ENCODE measurements at regions not wholly inside any gene's neighbourhood (a gene's known extent, or its start where the extent isn't known, plus 50 kb on each side); places are given as distances from the start of the nearest gene placed in this dataset.

GRCh38 chr21:28833182-28833581 lies 159.5 kb downstream of the LTN1 start:
- no peak for FAIRE-seq

GRCh38 chr21:28832715-28833061 lies 160.0 kb downstream of the LTN1 start:
- H3K4me3 ChIP-seq (ENCODE audit: low read depth in 1 of 3, low read length in 3 of 3) = no peak overlapping the region
- no peaks in the 10 kb centered on the region for H3K9me3 ChIP-seq (ENCODE audit: control insufficient read depth in 2 of 2, insufficient read depth in 1 of 2, low read depth in 1 of 2, low read length in 1 of 2)
- FAIRE-seq (no peak), DNase-seq (no peak)
- peak overlapping the region in 2 of 3 donors; percentile 28 to 32 for H3K27ac ChIP-seq (ENCODE audit: low read depth in 1 of 3, low read length in 2 of 3)
- no peaks in the 10 kb centered on the region for H3K27me3 ChIP-seq (ENCODE audit: control insufficient read depth in 3 of 3, insufficient read depth in 3 of 3, low read length in 3 of 3)
- H3K36me3 ChIP-seq (ENCODE audit: control insufficient read depth in 3 of 3, insufficient read depth in 2 of 3, low read depth in 1 of 3, low read length in 3 of 3) = no peaks in the 10 kb centered on the region
- peaks cover 0 to 3% (median 0%) of the 10 kb centered on the region in 3 donors for H3K4me1 ChIP-seq (ENCODE audit: control insufficient read depth in 3 of 3, insufficient read depth in 2 of 3, low read depth in 1 of 3, low read length in 2 of 3)
- WGBS, 3 donors = 91 to 93% (median 92%) methylated on average over 3 of the region's 3 CpGs

More at GRCh38 chr21:28833182-28833581, 159.5 kb downstream of the LTN1 start:
- Histone ChIP-seq H3K4me3 (ENCODE audit: low read depth in 1 of 3, low read length in 3 of 3) (no peak overlapping the region), H3K36me3 (ENCODE audit: control insufficient read depth in 3 of 3, insufficient read depth in 2 of 3, low read depth in 1 of 3, low read length in 3 of 3) (no peaks in the 10 kb centered on the region), H3K27ac (ENCODE audit: low read depth in 1 of 3, low read length in 2 of 3) (no peak overlapping the region), H3K9me3 (ENCODE audit: control insufficient read depth in 2 of 2, insufficient read depth in 1 of 2, low read depth in 1 of 2, low read length in 1 of 2) (no peaks in the 10 kb centered on the region), H3K27me3 (ENCODE audit: control insufficient read depth in 3 of 3, insufficient read depth in 3 of 3, low read length in 3 of 3) (no peaks in the 10 kb centered on the region), H3K4me1 (ENCODE audit: control insufficient read depth in 3 of 3, insufficient read depth in 2 of 3, low read depth in 1 of 3, low read length in 2 of 3) (peaks cover 0 to 3% (median 0%) of the 10 kb centered on the region in 3 donors)
- 35 to 81% (median 44%) methylated on average over 1 of the region's 1 CpG for WGBS, 3 donors
- DNase-seq = peak in 1 of 2 donors; percentile 10

- Histone ChIP-seq H3K9me3 (ENCODE audit: control insufficient read depth in 2 of 2, insufficient read depth in 1 of 2, low read depth in 1 of 2, low read length in 1 of 2) (no peaks in the 10 kb centered on the region), H3K27ac (ENCODE audit: low read depth in 1 of 3, low read length in 2 of 3) (peak overlapping the region in 2 of 3 donors; percentile 28 to 32), H3K4me3 (ENCODE audit: low read depth in 1 of 3, low read length in 3 of 3) (no peak overlapping the region), H3K36me3 (ENCODE audit: control insufficient read depth in 3 of 3, insufficient read depth in 2 of 3, low read depth in 1 of 3, low read length in 3 of 3) (no peaks in the 10 kb centered on the region), H3K4me1 (ENCODE audit: control insufficient read depth in 3 of 3, insufficient read depth in 2 of 3, low read depth in 1 of 3, low read length in 2 of 3) (peaks cover 0 to 3% (median 0%) of the 10 kb centered on the region in 3 donors), H3K27me3 (ENCODE audit: control insufficient read depth in 3 of 3, insufficient read depth in 3 of 3, low read length in 3 of 3) (no peaks in the 10 kb centered on the region)
- DNase-seq (peak; percentile 10 to 52), FAIRE-seq (no peak)
- WGBS, 3 donors = 67 to 81% (median 81%) methylated on average over 1 of the region's 1 CpG
These were observed 160.5 kb downstream of the LTN1 start for GRCh38 chr21:28832013-28832714.

GRCh38 chr21:28828981-28829380 lies 163.7 kb downstream of the LTN1 start:
- Histone ChIP-seq H3K4me1 (ENCODE audit: control insufficient read depth in 3 of 3, insufficient read depth in 2 of 3, low read depth in 1 of 3, low read length in 2 of 3) (peaks cover under 1 to 3% (median 1%) of the 10 kb centered on the region in 3 donors), H3K27ac (ENCODE audit: low read depth in 1 of 3, low read length in 2 of 3) (no peak overlapping the region), H3K9me3 (ENCODE audit: control insufficient read depth in 2 of 2, insufficient read depth in 1 of 2, low read depth in 1 of 2, low read length in 1 of 2) (no peaks in the 10 kb centered on the region), H3K27me3 (ENCODE audit: control insufficient read depth in 3 of 3, insufficient read depth in 3 of 3, low read length in 3 of 3) (no peaks in the 10 kb centered on the region), H3K36me3 (ENCODE audit: control insufficient read depth in 3 of 3, insufficient read depth in 2 of 3, low read depth in 1 of 3, low read length in 3 of 3) (no peaks in the 10 kb centered on the region), H3K4me3 (ENCODE audit: low read depth in 1 of 3, low read length in 3 of 3) (no peak overlapping the region)
- FAIRE-seq (no peak), DNase-seq (peak in 1 of 2 donors; percentile 11)
- WGBS, 3 donors = 61 to 86% (median 86%) methylated on average over 1 of the region's 1 CpG

GRCh38 chr21:28828021-28828420 lies 164.7 kb downstream of the LTN1 start:
- 85 to 91% (median 86%) methylated on average over 3 of the region's 3 CpGs for WGBS, 3 donors
- no peak overlapping the region for H3K27ac ChIP-seq (ENCODE audit: low read depth in 1 of 3, low read length in 2 of 3)
- H3K36me3 ChIP-seq (ENCODE audit: control insufficient read depth in 3 of 3, insufficient read depth in 2 of 3, low read depth in 1 of 3, low read length in 3 of 3) = no peaks in the 10 kb centered on the region
- H3K4me1 ChIP-seq (ENCODE audit: control insufficient read depth in 3 of 3, insufficient read depth in 2 of 3, low read depth in 1 of 3, low read length in 2 of 3) = peaks cover 2 to 10% (median 6%) of the 10 kb centered on the region in 3 donors
- H3K9me3 ChIP-seq (ENCODE audit: control insufficient read depth in 2 of 2, insufficient read depth in 1 of 2, low read depth in 1 of 2, low read length in 1 of 2) = no peaks in the 10 kb centered on the region
- FAIRE-seq (no peak), DNase-seq (no peak)
- no peak overlapping the region for H3K4me3 ChIP-seq (ENCODE audit: low read depth in 1 of 3, low read length in 3 of 3)
- no peaks in the 10 kb centered on the region for H3K27me3 ChIP-seq (ENCODE audit: control insufficient read depth in 3 of 3, insufficient read depth in 3 of 3, low read length in 3 of 3)

- DNase-seq (no peak), FAIRE-seq (no peak)
- no peaks in the 10 kb centered on the region for H3K36me3 ChIP-seq (ENCODE audit: control insufficient read depth in 3 of 3, insufficient read depth in 2 of 3, low read depth in 1 of 3, low read length in 3 of 3)
- peaks cover 2 to 15% (median 6%) of the 10 kb centered on the region in 3 donors for H3K4me1 ChIP-seq (ENCODE audit: control insufficient read depth in 3 of 3, insufficient read depth in 2 of 3, low read depth in 1 of 3, low read length in 2 of 3)
- H3K27ac ChIP-seq (ENCODE audit: low read depth in 1 of 3, low read length in 2 of 3) = no peak overlapping the region
- no peaks in the 10 kb centered on the region for H3K9me3 ChIP-seq (ENCODE audit: control insufficient read depth in 2 of 2, insufficient read depth in 1 of 2, low read depth in 1 of 2, low read length in 1 of 2)
- WGBS, 3 donors = 72 to 100% (median 94%) methylated on average over 1 of the region's 1 CpG
- H3K4me3 ChIP-seq (ENCODE audit: low read depth in 1 of 3, low read length in 3 of 3) = no peak overlapping the region
- no peaks in the 10 kb centered on the region for H3K27me3 ChIP-seq (ENCODE audit: control insufficient read depth in 3 of 3, insufficient read depth in 3 of 3, low read length in 3 of 3)
These were observed 165.3 kb downstream of the LTN1 start for GRCh38 chr21:28827422-28827821.

GRCh38 chr21:28826569-28826968 lies 166.1 kb downstream of the LTN1 start:
- Histone ChIP-seq H3K4me3 (ENCODE audit: low read depth in 1 of 3, low read length in 3 of 3) (no peak overlapping the region), H3K4me1 (ENCODE audit: control insufficient read depth in 3 of 3, insufficient read depth in 2 of 3, low read depth in 1 of 3, low read length in 2 of 3) (peaks cover 2 to 16% (median 6%) of the 10 kb centered on the region in 3 donors), H3K27me3 (ENCODE audit: control insufficient read depth in 3 of 3, insufficient read depth in 3 of 3, low read length in 3 of 3) (no peaks in the 10 kb centered on the region), H3K27ac (ENCODE audit: low read depth in 1 of 3, low read length in 2 of 3) (peak overlapping the region in 1 of 3 donors; percentile 2), H3K36me3 (ENCODE audit: control insufficient read depth in 3 of 3, insufficient read depth in 2 of 3, low read depth in 1 of 3, low read length in 3 of 3) (no peaks in the 10 kb centered on the region), H3K9me3 (ENCODE audit: control insufficient read depth in 2 of 2, insufficient read depth in 1 of 2, low read depth in 1 of 2, low read length in 1 of 2) (no peaks in the 10 kb centered on the region)
- WGBS, 3 donors = 76 to 87% (median 77%) methylated on average over 6 of the region's 6 CpGs
- FAIRE-seq (no peak), DNase-seq (no peak)

- H3K27ac ChIP-seq (ENCODE audit: low read depth in 1 of 3, low read length in 2 of 3) = peak overlapping the region in 1 of 3 donors; percentile 46
These were observed 166.7 kb downstream of the LTN1 start for GRCh38 chr21:28826021-28826420.

More at GRCh38 chr21:28826021-28826420, 166.7 kb downstream of the LTN1 start:
- DNase-seq = no peak
- no peak for FAIRE-seq
- Histone ChIP-seq H3K4me3 (ENCODE audit: low read depth in 1 of 3, low read length in 3 of 3) (no peak overlapping the region), H3K27me3 (ENCODE audit: control insufficient read depth in 3 of 3, insufficient read depth in 3 of 3, low read length in 3 of 3) (no peaks in the 10 kb centered on the region), H3K4me1 (ENCODE audit: control insufficient read depth in 3 of 3, insufficient read depth in 2 of 3, low read depth in 1 of 3, low read length in 2 of 3) (peaks cover 2 to 16% (median 6%) of the 10 kb centered on the region in 3 donors), H3K36me3 (ENCODE audit: control insufficient read depth in 3 of 3, insufficient read depth in 2 of 3, low read depth in 1 of 3, low read length in 3 of 3) (no peaks in the 10 kb centered on the region), H3K9me3 (ENCODE audit: control insufficient read depth in 2 of 2, insufficient read depth in 1 of 2, low read depth in 1 of 2, low read length in 1 of 2) (no peaks in the 10 kb centered on the region)
- 79 to 90% (median 82%) methylated on average over 2 of the region's 2 CpGs for WGBS, 3 donors
